BLaER1 treated with 17β-estradiol and CSF1 and Interleukin-3, amounts not matched to agents 10 nM and 100 nM (cell line): ENCODE measurements at regions not wholly inside any gene's neighbourhood (a gene's known extent, or its start where the extent isn't known, plus 50 kb on each side); places are given as distances from the start of the nearest gene placed in this dataset.
"Not testable (repeated sequence)": the region's sequence is repeated elsewhere in the genome, so short reads cannot be mapped to it uniquely, and the experiment has no call there.

Experiments
- H3K27ac ChIP-seq, 11 experiments: shearing (Covaris generic); formaldehyde crosslinking; 2 replicates each; pipeline ENCODE4 v1.8.1; 2022
- H3K27me3 ChIP-seq, 11 experiments: shearing (Covaris generic); formaldehyde crosslinking; 2 replicates each; pipeline ENCODE4 v1.8.1; 2022
- H3K36me3 ChIP-seq, 11 experiments: shearing (Covaris generic); formaldehyde crosslinking; 2 replicates each; pipeline ENCODE4 v1.8.1; 2022
- H3K4me1 ChIP-seq, 10 experiments: shearing (Covaris generic); formaldehyde crosslinking; 2 replicates each; pipeline ENCODE4 v1.8.1; 2022
- H3K4me2 ChIP-seq, 11 experiments: shearing (Covaris generic); formaldehyde crosslinking; 2 replicates each; pipeline ENCODE4 v1.8.1; 2022
- H3K4me3 ChIP-seq, 10 experiments: shearing (Covaris generic); formaldehyde crosslinking; 2 replicates each; pipeline ENCODE4 v1.8.1; 2022
- H3K9ac ChIP-seq, 11 experiments: shearing (Covaris generic); formaldehyde crosslinking; 2 replicates each; pipeline ENCODE4 v1.8.1; 2022
- H3K9me3 ChIP-seq, 11 experiments: shearing (Covaris generic); formaldehyde crosslinking; replicated peaks in 1 of 11; 2 replicates each; pipeline ENCODE4 v1.8.1; 2022
- H4K20me1 ChIP-seq, 11 experiments: shearing (Covaris generic); formaldehyde crosslinking; 2 replicates each; pipeline ENCODE4 v1.8.1; 2022
- Cebpa-rat ChIP-seq, 11 experiments: shearing (Covaris generic); IDR thresholded peaks; 2 replicates each; pipeline ENCODE4 v1.8.1; 2022

DNA sequence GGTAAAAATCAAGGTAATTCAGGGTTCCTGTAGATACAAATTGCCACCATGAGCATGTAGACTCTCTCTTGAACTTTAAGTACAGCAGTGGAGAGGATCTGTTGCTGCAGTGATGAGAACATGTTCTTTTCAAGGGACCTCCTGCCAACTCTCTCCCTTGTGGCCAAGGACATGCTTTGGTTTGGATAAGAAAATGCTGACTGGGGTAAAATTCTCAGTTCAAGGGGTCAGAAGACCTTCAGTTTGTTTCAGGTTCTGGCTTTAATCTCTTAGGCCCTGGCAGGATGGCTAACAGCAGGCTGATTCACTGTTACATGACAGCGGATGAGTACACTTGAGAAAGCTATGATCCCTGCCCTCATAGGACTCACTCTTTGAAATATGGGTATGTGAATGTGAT, 299.2 kb upstream of the NMUR2 start:
- no peak for TF ChIP-seq Cebpa-rat (IDR thresholded peaks at IDR 0.05)
- H3K27ac ChIP-seq = no peak overlapping the region
- no peak overlapping the region for H3K4me3 ChIP-seq
- no peak overlapping the region for H3K9ac ChIP-seq
- H3K4me1 ChIP-seq = peaks cover 0 to 14% (median 0%) of the 10 kb centered on the region in 10 experiments; a peak in 6 of 20 replicates
- no peaks in the 10 kb centered on the region for H3K36me3 ChIP-seq
- no peaks in the 10 kb centered on the region for H4K20me1 ChIP-seq
- no peaks in the 10 kb centered on the region for H3K27me3 ChIP-seq
- H3K4me2 ChIP-seq = no peak overlapping the region
- peaks cover 5 to 31% (median 15%) of the 10 kb centered on the region in 11 experiments; a peak in 12 of 22 replicates for H3K9me3 ChIP-seq

DNA sequence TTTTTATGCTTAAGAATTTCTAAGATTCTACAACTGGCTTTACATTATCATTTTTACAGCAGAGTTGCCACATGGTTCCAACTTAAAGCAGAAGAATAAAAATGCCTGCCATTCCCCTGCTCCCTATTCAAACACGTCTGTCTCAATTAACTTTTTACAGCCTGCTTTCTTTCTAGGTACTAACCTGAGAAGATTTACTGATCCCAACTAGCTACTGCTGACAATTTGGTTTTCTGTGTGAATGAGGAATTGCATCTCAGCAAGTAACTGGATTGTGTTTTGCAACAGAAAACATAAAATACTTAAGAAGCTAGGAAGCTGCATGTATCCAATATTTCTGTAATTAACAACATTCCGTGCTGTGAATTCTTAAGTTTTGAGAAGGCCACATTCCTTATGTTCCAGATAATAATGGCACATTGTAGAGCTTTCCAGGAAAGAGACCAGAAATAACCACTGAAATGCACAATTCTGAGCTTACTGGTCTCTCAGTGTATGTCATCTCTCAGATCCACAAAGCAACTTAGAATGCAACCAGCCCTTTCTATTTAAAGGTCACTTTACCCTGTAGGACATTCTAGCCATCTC, 306.8 kb upstream of the NMUR2 start:
- no peaks in the 10 kb centered on the region for H3K9me3 ChIP-seq
- H3K4me1 ChIP-seq = peaks cover 0 to 15% (median 0%) of the 10 kb centered on the region in 10 experiments; a peak in 6 of 20 replicates

DNA sequence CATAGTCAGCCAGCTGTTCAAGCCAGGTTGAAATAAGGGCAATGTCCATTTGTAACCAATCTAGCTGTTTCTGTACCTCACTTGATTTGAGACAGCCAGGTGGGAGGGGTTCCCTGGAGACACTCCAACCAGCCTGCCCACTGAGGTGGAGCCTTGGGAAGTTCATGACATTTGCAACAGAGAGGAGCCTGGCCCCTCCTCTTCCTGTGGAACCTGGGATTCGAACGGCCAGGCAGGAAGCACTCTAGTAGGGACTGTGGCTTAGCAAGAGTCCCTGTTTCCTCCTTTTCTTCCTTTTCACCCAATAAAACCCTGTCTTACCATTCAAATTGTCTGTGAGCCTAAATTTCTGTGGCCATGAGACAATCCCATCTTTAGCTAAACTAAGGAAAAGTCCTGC, 312.3 kb upstream of the NMUR2 start:
- TF ChIP-seq Cebpa-rat (IDR thresholded peaks at IDR 0.05) = no peak
- Histone ChIP-seq H3K4me3 (no peak overlapping the region), H3K27ac (no peak overlapping the region), H3K9ac (no peak overlapping the region), H3K4me2 (no peak overlapping the region; a peak in 1 of 22 replicates), H3K36me3 (no peaks in the 10 kb centered on the region), H4K20me1 (no peaks in the 10 kb centered on the region), H3K27me3 (no peaks in the 10 kb centered on the region), H3K4me1 (peaks cover 0 to 3% (median 0%) of the 10 kb centered on the region in 10 experiments; a peak in 1 of 20 replicates), H3K9me3 (peaks cover 10 to 34% (median 17%) of the 10 kb centered on the region in 11 experiments)

More for the DNA sequence above, 306.8 kb upstream of the NMUR2 start:
- H3K9ac ChIP-seq = no peak overlapping the region
- H3K27ac ChIP-seq = no peak overlapping the region
- H3K27me3 ChIP-seq = 0 out of 22 replicates have a peak, but pooled peaks cover 0 to 4% (median 0%) of the 10 kb centered on the region in 11 experiments
- no peaks in the 10 kb centered on the region for H3K36me3 ChIP-seq
- H3K4me3 ChIP-seq = no peak overlapping the region
- no peak for TF ChIP-seq Cebpa-rat (IDR thresholded peaks at IDR 0.05)
- H3K4me2 ChIP-seq = no peak overlapping the region
- H4K20me1 ChIP-seq = no peaks in the 10 kb centered on the region

DNA sequence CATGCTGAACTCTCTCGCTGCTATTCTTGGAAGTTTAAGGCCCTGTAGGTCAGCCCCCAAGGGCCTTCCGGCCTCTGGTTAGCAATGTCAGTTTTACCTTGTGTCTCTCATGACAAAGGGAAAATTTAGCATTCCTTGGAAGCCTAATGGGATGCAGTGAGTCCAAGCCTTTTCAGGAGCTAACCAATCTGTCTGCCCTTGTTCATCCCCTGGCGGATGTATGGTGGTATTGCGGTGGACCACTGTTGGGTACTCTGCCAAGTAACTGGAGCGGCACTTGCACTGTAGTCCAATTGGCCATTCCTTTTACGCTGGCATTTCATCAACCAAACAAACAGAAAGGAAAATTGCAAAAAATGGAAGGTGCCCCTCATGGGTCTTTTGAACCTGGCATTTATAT, 318.4 kb upstream of the NMUR2 start:
- H3K27ac ChIP-seq = no peak overlapping the region
- no peak overlapping the region for H3K4me2 ChIP-seq
- no peak overlapping the region for H3K9ac ChIP-seq
- H4K20me1 ChIP-seq = no peaks in the 10 kb centered on the region
- H3K9me3 ChIP-seq = peaks cover 26 to 58% (median 38%) of the 10 kb centered on the region in 11 experiments
- H3K27me3 ChIP-seq = no peaks in the 10 kb centered on the region
- no peaks in the 10 kb centered on the region for H3K36me3 ChIP-seq
- H3K4me3 ChIP-seq = no peak overlapping the region
- no peak for TF ChIP-seq Cebpa-rat (IDR thresholded peaks at IDR 0.05)
- no peaks in the 10 kb centered on the region for H3K4me1 ChIP-seq

DNA sequence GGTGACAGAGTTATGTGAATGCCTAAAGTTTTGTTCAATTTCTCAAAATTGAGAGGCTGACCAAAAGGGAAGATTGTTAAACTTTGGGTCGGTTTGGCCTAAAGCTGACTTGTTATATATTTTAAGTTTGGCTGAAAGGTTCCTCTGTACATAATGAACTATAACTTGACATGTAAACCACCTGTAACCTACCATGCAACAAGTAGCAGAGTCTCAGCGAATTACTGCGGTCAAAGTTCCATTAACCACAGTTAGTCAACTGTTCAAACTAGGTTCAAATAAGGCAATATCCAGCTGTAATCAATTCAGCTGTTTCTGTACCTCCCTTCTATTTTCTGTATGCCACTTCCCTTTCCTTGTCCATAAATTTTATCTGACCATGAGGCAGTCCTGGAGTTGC, 325.1 kb upstream of the NMUR2 start:
- H4K20me1 ChIP-seq = no peaks in the 10 kb centered on the region
- peaks cover 0 to 8% (median 0%) of the 10 kb centered on the region in 11 experiments; a peak in 4 of 22 replicates for H3K9me3 ChIP-seq
- H3K4me3 ChIP-seq = no peak overlapping the region
- no peaks in the 10 kb centered on the region for H3K4me1 ChIP-seq
- no peaks in the 10 kb centered on the region for H3K27me3 ChIP-seq
- no peak overlapping the region for H3K4me2 ChIP-seq
- no peak overlapping the region for H3K27ac ChIP-seq
- TF ChIP-seq Cebpa-rat (IDR thresholded peaks at IDR 0.05) = no peak
- H3K36me3 ChIP-seq = no peaks in the 10 kb centered on the region
- H3K9ac ChIP-seq = no peak overlapping the region

DNA sequence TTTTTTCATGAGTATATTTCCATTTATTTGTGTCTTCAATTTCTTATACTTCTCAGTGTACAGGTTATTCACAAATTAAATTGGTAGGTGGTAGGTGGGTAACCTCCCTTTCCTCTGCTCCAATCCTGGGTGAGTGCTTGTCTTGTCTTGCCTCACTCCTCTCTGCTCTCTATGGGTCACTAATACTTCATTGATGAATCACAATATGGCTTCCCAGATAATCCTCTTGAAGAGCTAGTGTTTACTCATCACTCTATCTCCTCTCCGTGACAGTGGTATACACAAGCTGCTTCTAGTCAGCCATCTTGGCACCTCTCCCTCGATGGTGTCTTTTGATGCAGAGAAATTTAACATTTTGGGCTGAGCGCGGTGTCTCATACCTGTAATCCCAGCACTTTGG, 331.8 kb upstream of the NMUR2 start:
- Histone ChIP-seq H3K4me1 (no peaks in the 10 kb centered on the region), H4K20me1 (no peaks in the 10 kb centered on the region), H3K36me3 (no peaks in the 10 kb centered on the region), H3K9me3 (peaks cover 0 to 14% (median 3%) of the 10 kb centered on the region in 11 experiments; a peak in 7 of 22 replicates), H3K4me3 (no peak overlapping the region), H3K27me3 (no peaks in the 10 kb centered on the region), H3K4me2 (no peak overlapping the region), H3K9ac (no peak overlapping the region), H3K27ac (no peak overlapping the region)
- no peak for TF ChIP-seq Cebpa-rat (IDR thresholded peaks at IDR 0.05)

DNA sequence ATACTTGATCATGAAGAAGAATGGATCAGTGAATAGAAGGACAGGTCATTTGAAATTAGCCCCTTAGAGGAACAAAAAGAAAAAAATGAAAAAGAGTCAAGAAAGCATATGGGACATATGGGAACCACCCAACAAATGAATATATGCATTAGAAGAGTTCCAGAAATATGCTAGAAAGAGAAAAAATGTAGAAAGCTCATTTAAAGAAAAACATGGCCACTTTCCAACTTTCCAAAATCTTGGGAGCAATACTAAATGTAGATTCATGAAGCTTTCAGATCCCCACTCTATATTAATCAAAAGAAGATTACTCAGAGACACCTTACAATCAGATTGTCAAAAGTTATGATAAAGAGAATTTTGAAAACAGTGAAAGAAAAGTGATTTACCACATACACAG, 334.8 kb upstream of the NMUR2 start:
- no peaks in the 10 kb centered on the region for H3K27me3 ChIP-seq
- H3K36me3 ChIP-seq = no peaks in the 10 kb centered on the region
- no peak for TF ChIP-seq Cebpa-rat (IDR thresholded peaks at IDR 0.05)
- H3K4me1 ChIP-seq = no peaks in the 10 kb centered on the region
- H3K4me2 ChIP-seq = no peak overlapping the region
- no peak overlapping the region for H3K27ac ChIP-seq
- peaks cover 0 to 14% (median 3%) of the 10 kb centered on the region in 11 experiments; a peak in 7 of 22 replicates for H3K9me3 ChIP-seq
- H3K4me3 ChIP-seq = no peak overlapping the region
- no peaks in the 10 kb centered on the region for H4K20me1 ChIP-seq
- H3K9ac ChIP-seq = no peak overlapping the region

DNA sequence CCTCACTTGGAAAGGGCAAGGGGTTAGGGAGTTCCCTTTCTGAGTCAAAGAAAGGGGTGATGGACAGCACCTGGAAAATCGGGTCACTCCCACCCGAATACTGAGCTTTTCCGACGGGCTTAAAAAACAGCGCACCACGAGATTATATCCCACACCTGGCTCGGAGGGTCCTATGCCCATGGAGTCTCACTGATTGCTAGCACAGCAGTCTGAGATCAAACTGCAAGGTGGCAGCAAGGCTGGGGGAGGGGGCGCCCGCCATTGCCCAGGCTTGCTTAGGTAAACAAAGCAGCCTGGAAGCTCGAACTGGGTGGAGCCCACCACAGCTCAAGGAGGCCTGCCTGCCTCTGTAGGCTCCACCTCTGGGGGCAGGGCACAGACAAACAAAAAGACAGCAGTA, 336.0 kb upstream of the NMUR2 start:
- H3K9ac ChIP-seq, H3K36me3 ChIP-seq, H3K4me3 ChIP-seq, H3K4me2 ChIP-seq, H4K20me1 ChIP-seq, H3K27me3 ChIP-seq, H3K27ac ChIP-seq, H3K4me1 ChIP-seq: not testable (repeated sequence)
- peaks cover 0 to 14% (median 3%) of the 10 kb centered on the region in 11 experiments; a peak in 7 of 22 replicates for H3K9me3 ChIP-seq

DNA sequence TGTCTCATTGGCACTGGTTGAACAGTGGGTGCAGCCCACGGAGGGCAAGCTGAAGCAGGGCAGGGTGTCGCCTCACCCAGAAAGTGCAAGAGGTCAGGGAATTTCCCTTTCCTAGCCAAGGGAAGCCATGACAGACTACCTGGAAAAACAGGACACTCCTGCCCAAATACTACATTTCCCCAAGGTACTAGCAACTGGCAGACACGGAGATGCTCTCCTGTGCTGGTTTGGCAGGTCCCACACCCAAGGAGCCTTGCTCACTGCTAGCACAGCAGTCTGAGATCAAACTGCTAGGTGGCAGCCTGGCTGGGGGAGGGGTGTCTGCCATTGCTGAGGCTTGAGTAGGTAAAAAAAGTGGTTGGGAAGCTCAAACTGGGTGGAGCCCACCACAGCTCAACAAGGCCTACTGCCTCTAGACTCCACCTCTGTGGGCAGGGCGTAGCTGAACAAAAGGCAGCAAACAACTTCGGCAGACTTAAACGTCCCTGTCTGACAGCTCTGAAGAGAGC, 382.7 kb upstream of the NMUR2 start:
- not testable (repeated sequence) for H3K27ac ChIP-seq, H3K9ac ChIP-seq, H3K4me1 ChIP-seq, H3K27me3 ChIP-seq, H3K9me3 ChIP-seq, H4K20me1 ChIP-seq, H3K4me3 ChIP-seq, H3K4me2 ChIP-seq, H3K36me3 ChIP-seq

DNA sequence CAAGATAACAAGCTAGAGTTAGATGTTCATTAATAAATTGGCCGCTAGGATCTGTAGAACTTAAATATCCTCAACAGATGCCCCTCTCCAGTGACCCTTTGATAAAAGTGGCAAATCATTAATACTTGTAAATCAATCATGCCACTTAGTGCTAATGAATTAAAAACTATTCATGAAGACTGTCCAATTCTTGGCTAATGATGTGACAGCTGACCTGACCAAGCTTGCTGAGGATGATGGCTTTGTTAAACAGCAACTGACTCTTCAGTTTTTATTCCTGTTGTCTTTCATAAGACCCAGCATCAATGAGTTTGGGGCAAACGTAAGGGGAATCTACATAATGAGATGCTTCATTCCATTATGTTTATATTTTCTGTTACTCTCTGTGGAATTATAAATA, 396.8 kb upstream of the NMUR2 start:
- Histone ChIP-seq H3K9me3 (no peaks in the 10 kb centered on the region), H4K20me1 (no peaks in the 10 kb centered on the region), H3K4me2 (no peak overlapping the region), H3K9ac (no peak overlapping the region), H3K4me3 (no peak overlapping the region), H3K36me3 (no peaks in the 10 kb centered on the region), H3K27ac (no peak overlapping the region), H3K4me1 (no peaks in the 10 kb centered on the region), H3K27me3 (no peaks in the 10 kb centered on the region)
- TF ChIP-seq Cebpa-rat (IDR thresholded peaks at IDR 0.05) = no peak
